Hepatocyte (in vitro differentiated cells): ENCODE measurements at regions not wholly inside any gene's neighbourhood (a gene's known extent, or its start where the extent isn't known, plus 50 kb on each side); places are given as distances from the start of the nearest gene placed in this dataset.

ENCODE experiments used
- DNase-seq: peaks from one replicate; pipeline ENCODE4 v3.0.0-alpha.2; 2016; ENCODE audit warnings: low spot score
- H2AFZ ChIP-seq: fragments of 200-600 bp; sonication (generic); 2 replicates; pipeline ENCODE4 v1.6.0; 2016; ENCODE audit warnings: antibody characterized with exemption, mild to moderate bottlenecking
- H3K27ac ChIP-seq: fragments of 200-600 bp; sonication (generic); 2 replicates; pipeline ENCODE4 v1.5.1; 2016; ENCODE audit warnings: mild to moderate bottlenecking
- H3K27me3 ChIP-seq: fragments of 200-600 bp; sonication (generic); 2 replicates; pipeline ENCODE4 v1.6.1; 2016
- H3K36me3 ChIP-seq: fragments of 200-600 bp; sonication (generic); replicated peaks from 2 replicates; pipeline ENCODE4 v1.5.1; 2016; ENCODE audit warnings: low read depth; ENCODE audit not compliant: insufficient read depth
- H3K4me1 ChIP-seq: fragments of 200-600 bp; sonication (generic); 2 replicates; pipeline ENCODE4 v1.5.1; 2016; ENCODE audit warnings: mild to moderate bottlenecking, moderate library complexity; ENCODE audit not compliant: insufficient read depth
- H3K4me2 ChIP-seq: fragments of 200-600 bp; sonication (generic); 2 replicates; pipeline ENCODE4 v1.6.0; 2016
- H3K4me3 ChIP-seq: fragments of 200-600 bp; sonication (generic); 2 replicates; pipeline ENCODE4 v1.5.1; 2016; ENCODE audit warnings: mild to moderate bottlenecking
- H3K79me2 ChIP-seq: fragments of 200-600 bp; sonication (generic); 2 replicates; pipeline ENCODE4 v1.6.0; 2017; ENCODE audit warnings: mild to moderate bottlenecking
- H3K9me2 ChIP-seq: fragments of 200-600 bp; sonication (generic); replicated peaks from 2 replicates; pipeline ENCODE4 v1.6.0; 2017; ENCODE audit warnings: mild to moderate bottlenecking; ENCODE audit not compliant: insufficient read depth
- H3K9me3 ChIP-seq: fragments of 200-600 bp; sonication (generic); 2 replicates; pipeline ENCODE4 v1.5.1; 2016; ENCODE audit warnings: low read depth, mild to moderate bottlenecking
- H4K20me1 ChIP-seq: fragments of 200-600 bp; sonication (generic); 2 replicates; pipeline ENCODE4 v1.6.0; 2016; ENCODE audit warnings: mild to moderate bottlenecking; ENCODE audit not compliant: insufficient read depth, poor library complexity, severe bottlenecking
- CTCF ChIP-seq: fragments of 200-600 bp; sonication (generic); IDR thresholded peaks from 2 replicates; pipeline ENCODE4 v1.5.1; 2016; ENCODE audit warnings: antibody characterized with exemption, mild to moderate bottlenecking; ENCODE audit not compliant: poor library complexity
- EZH2 ChIP-seq: fragments of 200-600 bp; sonication (generic); IDR thresholded peaks from 2 replicates; pipeline ENCODE4 v1.6.1; 2016; ENCODE audit warnings: antibody characterized with exemption, mild to moderate bottlenecking, borderline replicate concordance
- EZH2phosphoT487 ChIP-seq: fragments of 200-600 bp; sonication (generic); IDR thresholded peaks from one replicate; pipeline ENCODE4 v1.6.1; 2018; ENCODE audit warnings: antibody characterized with exemption, mild to moderate bottlenecking, low read depth, moderate library complexity; ENCODE audit not compliant: unreplicated experiment, severe bottlenecking
- WGBS: methylation state at CpG from one replicate; pipeline ENCODE4 v1.1.6; 2016; ENCODE audit warnings: low lambda C conversion rate; ENCODE audit errors: missing lambda C conversion rate; 5-methylcytosine and 5-hydroxymethylcytosine counted together

- Histone ChIP-seq H3K36me3 (no peaks in the 10 kb centered on the region), H3K27me3 (peaks cover 53% of the 10 kb centered on the region), H2AFZ (no peak overlapping the region), H3K27ac (no peak overlapping the region), H3K4me1 (peaks cover 56% of the 10 kb centered on the region), H3K79me2 (no peaks in the 10 kb centered on the region), H4K20me1 (no peaks in the 10 kb centered on the region), H3K4me2 (peak overlapping the region; percentile 97), H3K4me3 (no peak overlapping the region), H3K9me3 (no peaks in the 10 kb centered on the region), H3K9me2 (no peaks in the 10 kb centered on the region)
- TF ChIP-seq CTCF = no peak
- TF ChIP-seq EZH2 = peak; percentile 40
- peak; percentile 45 for DNase-seq
- WGBS = 35% methylated on average over 42 of the region's 73 CpGs
Observed at GRCh38 chrX:40155589-40156469, 58.1 kb upstream of the BCOR start.

- H3K79me2 ChIP-seq = no peaks in the 10 kb centered on the region
- H3K4me2 ChIP-seq = peak overlapping the region; percentile 97
- no peaks in the 10 kb centered on the region for H3K9me2 ChIP-seq
- peaks cover 56% of the 10 kb centered on the region for H3K4me1 ChIP-seq
- TF ChIP-seq EZH2 = peak; percentile 39
- TF ChIP-seq EZH2phosphoT487 = no peak
- TF ChIP-seq CTCF = no peak
- peak; percentile 80 for DNase-seq
- peak overlapping the region; percentile 82 for H3K27ac ChIP-seq
- 13% methylated on average over 67 of the region's 72 CpGs for WGBS
- peak overlapping the region; percentile 36 for H3K4me3 ChIP-seq
- peak overlapping the region; percentile 21 for H2AFZ ChIP-seq
- H3K9me3 ChIP-seq = no peaks in the 10 kb centered on the region
- H3K27me3 ChIP-seq = peaks cover 58% of the 10 kb centered on the region
- no peaks in the 10 kb centered on the region for H3K36me3 ChIP-seq
- no peaks in the 10 kb centered on the region for H4K20me1 ChIP-seq
Observed at GRCh38 chrX:40154853-40155588, 57.3 kb upstream of the BCOR start.

GRCh38 chrX:40154250-40154852 lies 56.6 kb upstream of the BCOR start:
- peak overlapping the region; percentile 36 for H3K4me3 ChIP-seq
- H3K4me2 ChIP-seq = peak overlapping the region; percentile 97
- no peaks in the 10 kb centered on the region for H3K36me3 ChIP-seq
- H3K9me3 ChIP-seq = no peaks in the 10 kb centered on the region
- H3K4me1 ChIP-seq = peaks cover 58% of the 10 kb centered on the region
- TF ChIP-seq EZH2 (no peak), CTCF (no peak), EZH2phosphoT487 (no peak)
- H3K27me3 ChIP-seq = peaks cover 62% of the 10 kb centered on the region
- peak overlapping the region; percentile 82 for H3K27ac ChIP-seq
- no peaks in the 10 kb centered on the region for H3K9me2 ChIP-seq
- no peaks in the 10 kb centered on the region for H3K79me2 ChIP-seq
- 6% methylated on average over 16 of the region's 38 CpGs for WGBS
- H4K20me1 ChIP-seq = no peaks in the 10 kb centered on the region
- DNase-seq = peak; percentile 73
- peak overlapping the region; percentile 21 for H2AFZ ChIP-seq
